HepG2 (cell line): ENCODE measurements at regions not wholly inside any gene's neighbourhood (a gene's known extent, or its start where the extent isn't known, plus 50 kb on each side); places are given as distances from the start of the nearest gene placed in this dataset.

Experiments used
- ATAC-seq: fragments of 200-7000 bp; cut with Tn5 transposase; 3 replicates; pipeline ENCODE4 v1.9.1; 2020; ENCODE audit warnings: mild to moderate bottlenecking, moderate library complexity
- BruUV-seq: library from RNA; stranded (reverse); fragments of 400-500 nt; replicated peaks from 2 replicates; lab custom pipeline; 2021; lab: Mats Ljungman, UMichigan
- CTCF ChIA-PET: fragments of 300-600 bp; formaldehyde crosslinking; extraction: SDS; loops from one replicate; lab custom pipeline; 2021; ENCODE audit warnings: low total read pairs, inconsistent platforms, low intra/inter-chr PET ratio; lab: Yijun Ruan, JAX
- POLR2A ChIA-PET: fragments of 350-600 bp; sonication (Branson Sonifier 250); formaldehyde crosslinking; loops from one replicate; lab custom pipeline; 2020; ENCODE audit warnings: antibody characterized with exemption, inconsistent platforms; lab: Yijun Ruan, JAX
- DNase-seq: peaks from one replicate; pipeline ENCODE4 v3.0.0-alpha.2; 2015; ENCODE audit warnings: low spot score
- FAIRE-seq: peaks from 3 replicates; lab custom pipeline; 2011; peaks lifted over from hg19 to GRCh38; lab: Jason Lieb, UNC
- H2AFZ ChIP-seq: one replicate; pipeline ENCODE4 v1.6.1; 2011; ENCODE audit warnings: low read length, inconsistent platforms
- H3K27ac ChIP-seq: fragments of 300-600 bp; 3 replicates; pipeline ENCODE4 v1.8.0; 2011; ENCODE audit warnings: mixed run types, mild to moderate bottlenecking, mixed read lengths, low read length, inconsistent platforms; ENCODE audit not compliant: insufficient read depth; ENCODE audit errors: extremely low read length
- H3K27me3 ChIP-seq, 2 experiments: fragments of 200-600 bp in 1 of 2; 2 replicates in 1 of 2; 3 replicates in 1 of 2; pipeline versions ENCODE4 v1.6.0 to v1.8.0; 2011; ENCODE audit warnings: low read length in 2 of 2, mild to moderate bottlenecking in 2 of 2, moderate library complexity in 2 of 2, inconsistent platforms in 1 of 2; ENCODE audit not compliant: insufficient read depth in 2 of 2, control insufficient read depth in 1 of 2
- H3K36me3 ChIP-seq, 2 experiments: fragments of 200-600 bp in 1 of 2; replicated peaks in 1 of 2; 2 replicates in 1 of 2; 3 replicates in 1 of 2; pipeline versions ENCODE4 v1.5.1 to v1.8.0; 2011; ENCODE audit warnings: low read length in 2 of 2, inconsistent platforms in 1 of 2; ENCODE audit not compliant: insufficient read depth in 2 of 2, control insufficient read depth in 1 of 2
- H3K4me1 ChIP-seq: 2 replicates; pipeline ENCODE4 v1.5.1; 2012; ENCODE audit warnings: low read length, inconsistent platforms; ENCODE audit not compliant: insufficient read depth
- H3K4me2 ChIP-seq: 2 replicates; pipeline ENCODE4 v1.6.0; 2011; ENCODE audit warnings: low read depth, low read length, inconsistent platforms
- H3K4me3 ChIP-seq, 3 experiments: fragments of 200-600 bp in 1 of 3; sonication (generic), shearing (Covaris generic) in 1 of 3; replicated peaks in 1 of 3; 2 replicates each; pipeline ENCODE4 v1.5.1; 2011 to 2016; ENCODE audit warnings: low read length in 3 of 3, inconsistent platforms in 2 of 3, low read depth in 2 of 3, mild to moderate bottlenecking in 2 of 3, control low read depth in 1 of 3, mixed read lengths in 1 of 3; ENCODE audit not compliant: insufficient read depth in 1 of 3
- H3K79me2 ChIP-seq: one replicate; pipeline ENCODE4 v1.6.1; 2011; ENCODE audit warnings: low read length, inconsistent platforms; ENCODE audit not compliant: insufficient read depth
- H3K9ac ChIP-seq: 2 replicates; pipeline ENCODE4 v1.6.0; 2011; ENCODE audit warnings: mild to moderate bottlenecking, low read depth, low read length, inconsistent platforms; ENCODE audit not compliant: insufficient read depth
- H3K9me3 ChIP-seq: 2 replicates; pipeline ENCODE4 v1.5.1; 2012; ENCODE audit warnings: mild to moderate bottlenecking, low read length
- H4K20me1 ChIP-seq: 2 replicates; pipeline ENCODE4 v1.6.0; 2011; ENCODE audit warnings: inconsistent platforms, mild to moderate bottlenecking, low read length, moderate library complexity; ENCODE audit not compliant: insufficient read depth
- AHR ChIP-seq: IDR thresholded peaks from 2 replicates; pipeline ENCODE4 v1.6.1; 2018; ENCODE audit warnings: missing genetic modification reagents, missing compliant biosample characterization
- CTCF ChIP-seq: sonication (generic); formaldehyde crosslinking; IDR thresholded peaks from 2 replicates; pipeline ENCODE4 v1.5.0; 2020; ENCODE audit warnings: mild to moderate bottlenecking, missing genetic modification reagents, moderate library complexity
- HNRNPLL ChIP-seq: fragments of 200-400 bp; formaldehyde crosslinking; IDR thresholded peaks from 2 replicates; pipeline ENCODE4 v1.6.1; 2017; ENCODE audit warnings: mild to moderate bottlenecking, low read depth, low read length; ENCODE audit not compliant: poor library complexity, severe bottlenecking
- MLXIP ChIP-seq: sonication (generic); formaldehyde crosslinking; IDR thresholded peaks from 2 replicates; pipeline ENCODE4 v1.9.0; 2021; ENCODE audit warnings: missing genetic modification reagents, borderline replicate concordance
- MTF2 ChIP-seq: sonication (generic); formaldehyde crosslinking; IDR thresholded peaks from 2 replicates; pipeline ENCODE4 v1.5.0; 2020; ENCODE audit warnings: missing genetic modification reagents, borderline replicate concordance
- NKX3-1 ChIP-seq: sonication (generic); formaldehyde crosslinking; IDR thresholded peaks from 2 replicates; pipeline ENCODE4 v1.5.0; 2020; ENCODE audit warnings: missing genetic modification reagents
- POLR2G ChIP-seq: fragments of 200-400 bp; formaldehyde crosslinking; IDR thresholded peaks from 2 replicates; pipeline ENCODE4 v1.6.1; 2018; ENCODE audit warnings: mild to moderate bottlenecking, low read depth, low read length, moderate library complexity
- TGIF2 ChIP-seq: IDR thresholded peaks from 2 replicates; pipeline ENCODE4 v1.6.1; 2016; ENCODE audit warnings: control low read depth, missing compliant biosample characterization
- TSC22D2 ChIP-seq: sonication (generic); formaldehyde crosslinking; IDR thresholded peaks from 2 replicates; pipeline ENCODE4 v1.5.1; 2020; ENCODE audit warnings: missing genetic modification reagents, mild to moderate bottlenecking, borderline replicate concordance
- YEATS2 ChIP-seq: sonication (generic); formaldehyde crosslinking; IDR thresholded peaks from 2 replicates; pipeline ENCODE4 v1.4.0; 2020; ENCODE audit warnings: missing genetic modification reagents, borderline replicate concordance
- ZNF235 ChIP-seq: sonication (generic); formaldehyde crosslinking; IDR thresholded peaks from 2 replicates; pipeline ENCODE4 v1.8.1; 2023; ENCODE audit warnings: mild to moderate bottlenecking, missing genetic modification reagents, borderline replicate concordance
- ZNF296 ChIP-seq: sonication (generic); formaldehyde crosslinking; conservative IDR thresholded peaks from 2 replicates; pipeline ENCODE4 v1.5.0; 2020; ENCODE audit warnings: mild to moderate bottlenecking, missing genetic modification reagents
- ZNF451 ChIP-seq: sonication (generic); formaldehyde crosslinking; IDR thresholded peaks from 2 replicates; pipeline ENCODE4 v1.5.0; 2020; ENCODE audit warnings: mild to moderate bottlenecking, missing genetic modification reagents
- ZNF501 ChIP-seq: sonication (generic); formaldehyde crosslinking; IDR thresholded peaks from 2 replicates; pipeline ENCODE4 v1.5.1; 2020; ENCODE audit warnings: mild to moderate bottlenecking, moderate library complexity, missing genetic modification reagents
- ZNF550 ChIP-seq: sonication (generic); formaldehyde crosslinking; IDR thresholded peaks from 2 replicates; pipeline ENCODE4 v1.4.0; 2020; ENCODE audit warnings: mild to moderate bottlenecking, missing genetic modification reagents, borderline replicate concordance
- ZNF562 ChIP-seq: sonication (generic); formaldehyde crosslinking; IDR thresholded peaks from 2 replicates; pipeline ENCODE4 v1.8.0; 2022; ENCODE audit warnings: missing genetic modification reagents, borderline replicate concordance
- ZNF672 ChIP-seq: sonication (generic); formaldehyde crosslinking; IDR thresholded peaks from 2 replicates; pipeline ENCODE4 v1.8.1; 2022; ENCODE audit warnings: missing genetic modification reagents
- WGBS: methylation state at CpG from one replicate; pipeline ENCODE4 v1.1.6; 2017; ENCODE audit warnings: low lambda C conversion rate; 5-methylcytosine and 5-hydroxymethylcytosine counted together
- in situ Hi-C: cut with HindIII; loops from 2 replicates; pipeline ENCODE4 v1.10.0; 2017; ENCODE audit warnings: low pct_unique_long_range_greater_than_20kb; ENCODE audit not compliant: extremely low pct_ligation_motif_present
- intact Hi-C: fragments of 100-400 bp; cut with micrococcal nuclease; formaldehyde crosslinking; loops from one replicate; pipeline ENCODE4 v1.10.0; 2022; ENCODE audit not compliant: unreplicated experiment
- TF ChIP-seq, protein P1 (sequence below): sonication (generic); formaldehyde crosslinking; IDR thresholded peaks from 2 replicates; pipeline ENCODE4 v1.4.0; 2020; ENCODE audit warnings: missing genetic modification reagents
- TF ChIP-seq, protein P2 (sequence below): IDR thresholded peaks from 2 replicates; pipeline ENCODE4 v1.6.1; 2018; ENCODE audit warnings: missing genetic modification reagents, mild to moderate bottlenecking, missing compliant biosample characterization

DNA sequence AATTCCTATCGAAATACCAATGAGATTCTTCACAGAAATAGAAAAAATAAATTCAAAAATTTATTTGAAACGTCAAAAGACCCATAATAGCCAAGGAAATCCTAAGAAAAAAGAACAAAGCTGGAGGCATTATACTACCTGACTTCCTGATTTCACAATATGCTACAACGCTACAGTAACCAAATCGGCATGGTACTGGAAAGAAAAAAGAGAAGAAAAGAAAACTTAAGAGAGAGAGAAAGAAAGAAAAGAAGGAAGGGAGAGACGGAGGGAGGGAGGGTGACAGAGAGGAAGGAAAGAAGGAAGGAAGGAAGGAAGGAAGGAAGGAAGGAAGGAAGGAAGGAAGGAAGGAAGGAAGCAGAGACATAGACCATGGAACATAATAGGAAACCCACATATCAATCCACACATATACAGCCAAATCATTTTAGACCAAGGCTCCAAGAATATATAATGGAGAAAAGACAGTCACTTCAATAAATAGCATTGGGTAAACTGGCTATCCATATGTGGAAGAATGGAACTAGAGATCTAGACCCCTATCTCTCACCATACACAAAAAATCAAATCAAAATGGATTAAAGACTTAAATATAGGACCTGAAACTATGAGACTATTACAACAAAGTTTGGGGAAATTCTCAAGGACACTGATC lies 118.6 kb upstream of the CNTN4 start:
- Histone ChIP-seq H3K27me3 (no peaks in the 10 kb centered on the region), H3K9ac (no peak overlapping the region), H3K9me3 (peaks cover 88% of the 10 kb centered on the region), H3K4me2 (no peak overlapping the region), H2AFZ (no peak overlapping the region), H3K36me3 (no peaks in the 10 kb centered on the region), H3K27ac (no peak overlapping the region), H3K4me3 (no peak overlapping the region), H4K20me1 (no peaks in the 10 kb centered on the region), H3K4me1 (no peaks in the 10 kb centered on the region), H3K79me2 (no peaks in the 10 kb centered on the region)
- intact Hi-C loops = no loop called here
- ATAC-seq (no peak), DNase-seq (no peak), FAIRE-seq (no peak)
- no TSS peak for BruUV-seq
- ChIA-PET CTCF (no interaction called here), POLR2A (no interaction called here)
- 2% methylated on average over 5 of the region's 5 CpGs for WGBS
- in situ Hi-C loops = no loop called here
- TF ChIP-seq AHR (CRISPR knock-in tag) = no peak
- TF ChIP-seq POLR2G = no peak
- TF ChIP-seq, protein P1, sequence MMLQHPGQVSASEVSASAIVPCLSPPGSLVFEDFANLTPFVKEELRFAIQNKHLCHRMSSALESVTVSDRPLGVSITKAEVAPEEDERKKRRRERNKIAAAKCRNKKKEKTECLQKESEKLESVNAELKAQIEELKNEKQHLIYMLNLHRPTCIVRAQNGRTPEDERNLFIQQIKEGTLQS (CRISPR knock-in tag) = no peak
- no peak for TF ChIP-seq HNRNPLL
- no peak for TF ChIP-seq CTCF
- TF ChIP-seq ZNF672 (CRISPR knock-in tag) = no peak
- no peak for TF ChIP-seq ZNF451
- no peak for TF ChIP-seq TGIF2 (CRISPR knock-in tag)
- TF ChIP-seq MLXIP (CRISPR knock-in tag) = no peak
- TF ChIP-seq ZNF550 (CRISPR knock-in tag) = no peak
- TF ChIP-seq ZNF562 (CRISPR knock-in tag) = no peak
- no peak for TF ChIP-seq ZNF296 (CRISPR knock-in tag)
- TF ChIP-seq, protein P2, sequence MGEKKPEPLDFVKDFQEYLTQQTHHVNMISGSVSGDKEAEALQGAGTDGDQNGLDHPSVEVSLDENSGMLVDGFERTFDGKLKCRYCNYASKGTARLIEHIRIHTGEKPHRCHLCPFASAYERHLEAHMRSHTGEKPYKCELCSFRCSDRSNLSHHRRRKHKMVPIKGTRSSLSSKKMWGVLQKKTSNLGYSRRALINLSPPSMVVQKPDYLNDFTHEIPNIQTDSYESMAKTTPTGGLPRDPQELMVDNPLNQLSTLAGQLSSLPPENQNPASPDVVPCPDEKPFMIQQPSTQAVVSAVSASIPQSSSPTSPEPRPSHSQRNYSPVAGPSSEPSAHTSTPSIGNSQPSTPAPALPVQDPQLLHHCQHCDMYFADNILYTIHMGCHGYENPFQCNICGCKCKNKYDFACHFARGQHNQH = no peak
- TF ChIP-seq ZNF501 (CRISPR knock-in tag) = no peak
- TF ChIP-seq YEATS2 (CRISPR knock-in tag) = no peak
- no peak for TF ChIP-seq TSC22D2
- no peak for TF ChIP-seq ZNF235 (CRISPR knock-in tag)
- no peak for TF ChIP-seq MTF2 (CRISPR knock-in tag)
- no peak for TF ChIP-seq NKX3-1 (CRISPR knock-in tag)
